ENCODE measurements at regions not wholly inside any gene's neighbourhood (a gene's known extent, or its start where the extent isn't known, plus 50 kb on each side); places are given as distances from the start of the nearest gene placed in this dataset.

GRCh38 chr2:7448578-7449264 lies 531.5 kb downstream of the RNF144A start:
- Histone ChIP-seq H3F3A (ENCODE audit: low read depth) (no peaks in the 10 kb centered on the region), H3K4me1 (ENCODE audit: insufficient read depth, low read length, poor library complexity, severe bottlenecking) (no peaks in the 10 kb centered on the region), H3K9ac (ENCODE audit: low read depth, low read length, poor library complexity, severe bottlenecking) (no peak overlapping the region), H3K4me3 (ENCODE audit: low read length, poor library complexity, severe bottlenecking) (no peak overlapping the region), H3K4me2 (ENCODE audit: low read depth, low read length, poor library complexity, severe bottlenecking) (no peak overlapping the region), H3K9me3 (ENCODE audit: insufficient read depth, low read depth, low read length) (no peaks in the 10 kb centered on the region), H3K27me3 (ENCODE audit: insufficient read depth, low read length, poor library complexity, severe bottlenecking) (no peaks in the 10 kb centered on the region), H3K79me2 (ENCODE audit: insufficient read depth, low read length) (no peaks in the 10 kb centered on the region), H3K36me3 (ENCODE audit: insufficient read depth, low read length) (no peaks in the 10 kb centered on the region), H4K20me1 (ENCODE audit: insufficient read depth, low read length, poor library complexity, severe bottlenecking) (no peaks in the 10 kb centered on the region), H3K9me2 (replicated peaks; ENCODE audit: low read depth, low read length) (no peaks in the 10 kb centered on the region), H2AFZ (ENCODE audit: low read length) (no peak overlapping the region)
- TF ChIP-seq EZH2phosphoT487 (IDR thresholded peaks at IDR 0.05; ENCODE audit: borderline replicate concordance): no peak
- TF ChIP-seq CTCF (conservative IDR thresholded peaks at IDR 0.05; ENCODE audit: low read length): no peak

DNA sequence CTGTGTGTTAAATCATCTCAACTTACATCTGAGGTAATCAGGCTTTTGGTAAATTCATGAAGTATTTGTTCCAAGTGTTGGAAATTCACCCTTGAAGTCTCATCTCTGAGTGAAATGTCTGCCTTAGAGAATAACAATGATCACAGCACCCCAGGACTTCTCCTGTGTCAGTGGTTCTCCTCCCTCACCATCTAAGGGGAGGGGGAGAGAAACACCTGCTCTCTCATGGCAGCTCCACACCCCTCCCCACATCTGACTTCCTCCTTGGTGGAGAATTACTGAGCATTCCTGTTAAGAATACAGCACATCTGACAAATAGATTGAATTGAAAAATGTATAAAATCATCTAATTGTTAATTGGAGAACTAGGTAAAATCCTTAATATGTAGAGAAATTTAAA lies 532.1 kb downstream of the RNF144A start:
- Histone ChIP-seq H3K36me3 (ENCODE audit: insufficient read depth, low read length) (no peaks in the 10 kb centered on the region), H2AFZ (ENCODE audit: low read length) (no peak overlapping the region), H3F3A (ENCODE audit: low read depth) (no peaks in the 10 kb centered on the region), H3K9me2 (replicated peaks; ENCODE audit: low read depth, low read length) (no peaks in the 10 kb centered on the region), H3K79me2 (ENCODE audit: insufficient read depth, low read length) (no peaks in the 10 kb centered on the region), H3K27me3 (ENCODE audit: insufficient read depth, low read length, poor library complexity, severe bottlenecking) (no peaks in the 10 kb centered on the region), H3K4me3 (ENCODE audit: low read length, poor library complexity, severe bottlenecking) (no peak overlapping the region), H3K9me3 (ENCODE audit: insufficient read depth, low read depth, low read length) (no peaks in the 10 kb centered on the region), H4K20me1 (ENCODE audit: insufficient read depth, low read length, poor library complexity, severe bottlenecking) (no peaks in the 10 kb centered on the region), H3K9ac (ENCODE audit: low read depth, low read length, poor library complexity, severe bottlenecking) (no peak overlapping the region), H3K4me1 (ENCODE audit: insufficient read depth, low read length, poor library complexity, severe bottlenecking) (no peaks in the 10 kb centered on the region), H3K4me2 (ENCODE audit: low read depth, low read length, poor library complexity, severe bottlenecking) (no peak overlapping the region)
- TF ChIP-seq CTCF (conservative IDR thresholded peaks at IDR 0.05; ENCODE audit: low read length) (no peak), EZH2phosphoT487 (IDR thresholded peaks at IDR 0.05; ENCODE audit: borderline replicate concordance) (no peak)

GRCh38 chr2:7450188-7450832 lies 533.1 kb downstream of the RNF144A start:
- H3K4me2 ChIP-seq (ENCODE audit: low read depth, low read length, poor library complexity, severe bottlenecking): no peak overlapping the region

More at GRCh38 chr2:7450188-7450832, 533.1 kb downstream of the RNF144A start:
- TF ChIP-seq EZH2phosphoT487 (IDR thresholded peaks at IDR 0.05; ENCODE audit: borderline replicate concordance) (no peak), CTCF (conservative IDR thresholded peaks at IDR 0.05; ENCODE audit: low read length) (no peak)
- Histone ChIP-seq H3K79me2 (ENCODE audit: insufficient read depth, low read length) (no peaks in the 10 kb centered on the region), H3K4me3 (ENCODE audit: low read length, poor library complexity, severe bottlenecking) (no peak overlapping the region), H4K20me1 (ENCODE audit: insufficient read depth, low read length, poor library complexity, severe bottlenecking) (no peaks in the 10 kb centered on the region), H3K9ac (ENCODE audit: low read depth, low read length, poor library complexity, severe bottlenecking) (no peak overlapping the region), H3K4me1 (ENCODE audit: insufficient read depth, low read length, poor library complexity, severe bottlenecking) (no peaks in the 10 kb centered on the region), H3K27me3 (ENCODE audit: insufficient read depth, low read length, poor library complexity, severe bottlenecking) (no peaks in the 10 kb centered on the region), H2AFZ (ENCODE audit: low read length) (no peak overlapping the region), H3F3A (ENCODE audit: low read depth) (no peaks in the 10 kb centered on the region), H3K9me2 (replicated peaks; ENCODE audit: low read depth, low read length) (no peaks in the 10 kb centered on the region), H3K9me3 (ENCODE audit: insufficient read depth, low read depth, low read length) (no peaks in the 10 kb centered on the region), H3K36me3 (ENCODE audit: insufficient read depth, low read length) (no peaks in the 10 kb centered on the region)

All from Loucy (cell line).